ENCODE measurements at regions not wholly inside any gene's neighbourhood (a gene's known extent, or its start where the extent isn't known, plus 50 kb on each side); places are given as distances from the start of the nearest gene placed in this dataset.

DNA sequence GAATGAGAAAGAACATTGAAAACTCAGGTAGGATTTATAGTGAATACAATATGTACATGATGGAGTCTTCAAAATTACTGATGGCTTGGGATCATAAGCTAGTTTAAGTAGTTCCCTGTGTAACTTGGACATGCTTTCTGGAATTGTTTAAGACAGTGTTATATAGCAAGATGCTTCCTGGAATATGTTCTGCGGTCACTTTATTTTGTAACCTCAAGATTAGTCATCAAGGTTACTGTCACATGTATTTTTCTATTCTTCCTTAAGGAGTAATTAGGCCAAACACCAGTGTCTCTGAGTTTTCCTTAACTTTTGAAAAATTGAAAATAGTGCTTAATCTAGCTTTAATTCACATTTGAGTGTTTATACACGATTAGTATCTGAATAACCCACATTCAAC is 760.3 kb upstream of the ARRDC4 start:
- DNase-seq = no peak

DNA sequence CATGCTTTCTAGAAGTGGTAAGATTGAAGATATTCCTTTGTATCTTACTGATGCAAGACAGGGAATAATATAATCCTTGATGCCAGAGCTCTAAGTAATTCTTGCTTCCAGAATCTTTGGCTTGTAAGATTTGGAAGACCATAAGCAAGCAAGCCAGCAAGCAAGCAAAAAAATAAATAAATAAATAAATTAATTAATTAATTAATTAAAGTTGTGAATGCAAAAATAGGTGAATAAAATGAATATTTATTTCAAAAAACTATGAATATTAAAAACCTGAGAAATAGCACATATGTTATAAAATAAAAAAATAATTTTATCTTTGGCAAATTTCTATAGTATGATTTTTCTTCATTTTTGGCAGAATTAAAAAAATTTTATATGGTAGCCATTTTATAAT is 750.2 kb upstream of the ARRDC4 start:
- no peak for DNase-seq

DNA sequence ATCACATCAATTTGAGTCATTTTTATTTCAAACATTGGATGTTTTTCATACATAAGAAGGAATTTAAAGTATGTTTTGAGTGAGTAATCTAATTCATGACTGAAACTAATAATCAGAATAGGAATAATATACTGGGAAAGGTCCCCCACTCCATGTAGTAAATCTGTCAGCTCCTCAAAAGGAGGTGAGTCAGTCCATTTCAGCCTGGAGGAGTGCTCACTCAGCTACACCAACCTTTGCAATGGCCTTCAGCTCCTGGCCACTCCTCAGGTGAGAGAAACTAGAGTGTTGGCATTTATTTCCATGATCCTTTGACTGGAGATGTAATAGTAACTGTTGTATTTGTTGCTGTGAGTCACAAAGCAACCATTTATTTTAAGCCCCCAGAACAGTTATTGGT is 744.9 kb upstream of the ARRDC4 start:
- no peak for DNase-seq

DNA sequence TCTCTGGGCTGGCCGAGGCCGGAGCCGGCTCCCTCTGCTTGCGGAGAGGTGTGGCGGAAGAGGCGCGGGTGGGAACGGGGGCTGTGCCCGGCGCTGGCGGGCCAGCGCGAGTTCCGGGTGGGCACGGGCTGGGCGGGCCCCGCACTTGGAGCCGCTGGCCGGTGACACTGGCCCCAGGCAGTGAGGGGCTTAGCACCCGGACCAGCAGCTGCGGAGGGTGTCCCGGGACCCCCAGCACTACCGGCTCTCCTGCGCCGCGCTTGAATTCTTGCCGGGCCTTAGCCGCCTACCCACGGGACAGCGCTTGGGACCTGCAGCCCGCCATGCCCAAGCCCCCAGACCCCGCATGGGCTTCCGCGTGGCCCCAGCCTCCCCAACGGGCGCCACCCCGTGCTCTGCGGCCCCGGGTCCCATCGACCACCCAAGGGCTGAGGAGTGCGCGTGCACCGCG is 736.3 kb upstream of the ARRDC4 start:
- DNase-seq = no peak

DNA sequence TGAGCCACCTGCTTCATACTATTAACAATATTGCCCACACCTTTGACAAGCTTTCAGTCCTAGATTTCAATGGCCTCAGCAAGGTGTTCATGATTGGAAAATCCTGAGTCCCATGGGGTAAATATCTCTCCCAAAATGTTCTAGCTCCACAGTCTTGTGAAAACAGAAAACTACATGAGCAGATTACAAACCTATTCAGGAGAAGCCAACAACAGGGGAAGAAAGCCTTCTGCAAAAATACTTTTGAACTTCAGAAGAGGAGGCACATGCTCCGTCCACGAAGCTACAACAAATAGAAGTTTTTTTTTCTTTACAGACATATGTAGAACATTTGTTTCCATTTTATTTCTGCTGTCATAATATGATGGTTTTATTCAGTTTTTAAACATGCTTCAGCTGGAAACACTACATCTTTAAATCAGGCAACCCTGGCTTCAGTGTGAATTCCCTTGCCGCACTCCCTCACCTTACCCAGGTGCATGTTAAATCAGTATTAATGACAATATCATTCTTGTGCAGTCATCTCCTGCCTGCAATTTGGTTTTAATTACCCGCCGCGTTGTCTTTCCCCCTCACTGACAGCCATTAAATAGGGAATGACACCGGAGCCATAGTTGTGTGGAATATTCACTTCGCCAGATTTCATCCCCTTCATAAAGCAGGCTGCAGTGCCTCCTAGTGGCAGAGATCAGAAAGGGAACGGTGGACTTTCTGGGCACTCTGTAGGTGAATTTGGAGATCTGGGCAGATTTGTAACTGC is 725.5 kb upstream of the ARRDC4 start:
- DNase-seq = peak; percentile 28

DNA sequence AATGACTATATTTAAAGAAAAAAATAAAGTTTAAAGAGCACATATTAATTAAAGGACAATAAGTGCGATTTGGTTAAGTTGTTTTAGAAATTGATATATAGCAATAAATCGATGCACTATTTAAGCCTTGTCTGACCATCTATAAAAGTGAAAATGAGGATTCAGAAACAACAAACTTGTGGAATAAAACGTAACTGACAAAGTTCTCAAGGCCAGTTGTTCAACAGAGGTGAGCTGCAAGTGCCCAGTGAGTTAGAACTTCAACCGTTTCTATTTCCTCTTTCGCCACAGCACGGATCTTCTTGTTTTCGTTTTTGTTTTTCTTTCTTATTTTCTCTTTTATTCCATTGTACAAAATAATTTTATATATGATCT is 724.9 kb upstream of the ARRDC4 start:
- no peak for DNase-seq

DNA sequence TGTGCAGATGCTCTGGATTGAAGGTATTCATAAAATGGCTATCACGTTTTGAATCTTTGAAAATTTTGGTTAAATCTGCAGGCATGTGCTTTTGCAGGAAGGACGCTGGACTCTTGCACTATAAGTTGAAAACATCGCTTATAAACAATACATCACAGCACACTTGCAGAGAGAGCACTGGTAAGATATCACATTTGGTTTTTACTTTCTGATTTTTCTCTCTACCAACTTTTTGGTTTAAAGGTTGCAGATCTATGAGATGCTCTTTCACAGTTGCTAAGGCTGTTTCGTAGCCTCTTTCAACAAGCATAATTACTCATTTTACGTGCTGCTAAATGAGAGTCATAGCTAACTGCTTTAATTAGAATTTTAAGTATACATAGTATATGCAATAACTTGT is 724.4 kb upstream of the ARRDC4 start:
- no peak for DNase-seq

DNA sequence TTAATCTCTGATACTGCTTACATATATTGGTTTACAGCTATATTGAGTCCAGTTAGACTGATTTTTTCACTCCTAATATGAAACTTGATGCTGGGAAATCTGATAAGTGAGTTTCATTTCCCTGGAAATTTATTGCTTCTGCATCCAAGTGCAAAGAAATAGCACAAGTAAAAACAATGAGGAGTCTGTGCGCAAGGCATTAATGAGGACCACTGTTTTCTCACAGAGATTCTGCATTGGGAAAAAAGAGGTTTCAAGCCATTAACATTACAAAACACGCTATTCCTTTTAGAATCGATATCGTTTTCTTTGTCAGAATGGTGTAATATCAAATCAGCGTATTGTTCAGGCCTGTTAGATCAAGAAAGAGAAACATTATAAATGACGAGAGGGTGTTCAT is 723.3 kb upstream of the ARRDC4 start:
- no peak for DNase-seq

DNA sequence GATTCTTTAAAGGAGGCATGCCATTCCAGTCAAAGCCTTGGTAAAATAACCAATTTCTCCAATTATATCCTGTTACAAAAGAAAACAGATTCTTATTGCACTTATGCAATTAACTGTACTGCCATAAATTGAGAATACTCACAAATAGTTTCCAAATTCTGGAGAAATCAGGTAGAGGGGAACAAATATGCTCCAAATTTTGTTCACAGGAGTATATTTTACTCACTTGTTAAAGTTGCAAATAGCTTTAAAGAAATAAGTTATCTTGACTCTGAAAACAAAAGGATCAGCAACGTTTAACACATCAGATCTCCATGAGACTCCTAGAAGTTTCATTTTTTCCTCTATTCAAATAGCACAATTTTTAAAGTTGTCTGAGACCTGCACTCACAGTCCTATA is 712.1 kb upstream of the ARRDC4 start:
- no peak for DNase-seq

DNA sequence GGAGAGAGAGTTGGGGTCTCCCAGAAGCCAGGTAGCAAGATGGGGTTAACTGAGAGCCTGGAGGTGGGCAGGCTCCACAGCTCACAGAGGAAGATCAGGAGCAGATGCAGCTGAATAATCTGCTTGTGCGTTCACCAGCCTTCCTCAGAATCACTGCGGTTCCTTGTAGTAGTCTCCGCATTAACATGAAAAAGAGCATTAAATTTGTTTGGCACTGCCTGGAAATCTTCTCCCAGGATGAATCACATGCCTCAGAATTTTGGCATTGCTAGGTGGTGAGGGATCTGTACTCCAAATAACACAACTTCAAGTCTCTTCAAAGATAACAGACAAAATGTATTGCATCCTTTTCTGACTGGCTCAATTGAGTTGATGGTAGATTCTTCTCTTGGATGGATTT is 700.6 kb upstream of the ARRDC4 start:
- DNase-seq = no peak

DNA sequence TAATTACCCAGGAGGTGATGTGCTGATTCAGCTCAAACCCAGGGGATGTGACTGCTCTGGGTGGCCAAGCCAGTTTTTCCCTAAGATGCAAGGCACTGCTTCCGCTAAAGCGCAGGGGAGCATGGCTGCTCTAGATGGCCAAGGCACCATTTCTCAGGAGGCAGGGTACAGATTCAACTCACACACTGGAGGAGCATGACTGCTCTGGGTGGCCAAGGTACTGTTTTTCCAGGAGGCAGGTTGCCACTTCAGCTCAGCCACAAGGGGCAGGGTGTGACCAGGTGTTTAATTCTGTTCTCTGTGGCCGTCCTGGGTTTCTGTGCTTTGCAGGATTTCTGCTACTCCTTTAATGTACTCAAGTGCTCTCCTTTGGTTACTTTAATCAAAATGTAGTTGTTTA is 659.3 kb upstream of the ARRDC4 start:
- DNase-seq = no peak

DNA sequence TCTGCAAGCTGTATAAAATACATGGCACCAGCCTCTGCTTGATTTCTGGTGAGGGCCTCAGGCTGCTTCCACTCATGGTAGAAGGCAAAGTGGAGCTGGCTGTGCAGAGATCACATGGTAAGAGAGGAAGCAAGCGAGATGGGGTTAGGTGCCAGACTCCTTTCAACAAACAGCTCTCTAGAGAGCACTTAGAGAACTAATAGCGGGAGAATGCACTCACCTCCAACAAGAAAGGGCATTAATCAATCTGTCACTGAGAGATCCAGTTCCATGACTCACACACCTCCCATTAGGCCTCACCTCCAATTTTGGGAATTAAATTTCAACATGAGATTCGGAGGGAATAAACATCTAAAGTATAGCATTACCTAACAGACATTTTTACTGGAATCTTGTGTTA is 644.1 kb upstream of the ARRDC4 start:
- no peak for DNase-seq

DNA sequence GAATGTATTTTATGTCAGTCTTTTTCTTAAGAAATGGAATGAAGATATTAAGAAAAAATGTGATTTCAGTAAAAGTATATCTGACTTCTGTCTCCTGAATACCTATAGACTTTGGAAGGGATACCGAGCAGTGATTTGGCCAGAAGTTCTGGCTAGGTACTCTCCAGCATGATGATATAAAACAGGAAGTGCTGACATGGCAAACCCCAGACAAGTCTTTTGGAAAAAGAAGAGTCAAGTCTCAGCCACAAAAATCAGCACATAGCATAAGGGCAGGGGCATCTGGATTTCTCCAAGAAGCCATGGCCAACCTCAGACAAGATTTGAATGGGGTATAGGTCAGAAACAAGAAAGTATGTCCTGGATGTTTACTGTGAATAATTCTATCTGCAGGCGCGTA is 643.3 kb upstream of the ARRDC4 start:
- no peak for DNase-seq

DNA sequence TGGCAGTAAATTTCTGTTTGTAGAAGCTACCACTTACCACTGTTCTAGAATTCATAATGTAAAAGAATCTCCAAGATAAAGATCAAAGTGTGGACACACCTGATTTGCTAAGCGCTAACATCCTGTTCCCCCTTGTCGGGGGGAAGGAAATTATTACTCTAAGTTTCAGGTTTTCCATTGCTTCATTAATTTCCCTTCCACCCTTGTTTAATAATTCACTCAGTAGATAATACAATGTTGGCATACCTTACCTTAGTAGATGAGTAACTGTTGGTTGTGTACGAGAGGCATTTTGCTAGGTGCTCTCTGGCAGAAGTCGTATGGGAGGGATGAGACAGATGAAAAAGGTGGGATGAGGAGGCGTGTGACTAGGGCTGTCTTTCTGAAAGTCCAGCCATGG is 641.2 kb upstream of the ARRDC4 start:
- DNase-seq = no peak

DNA sequence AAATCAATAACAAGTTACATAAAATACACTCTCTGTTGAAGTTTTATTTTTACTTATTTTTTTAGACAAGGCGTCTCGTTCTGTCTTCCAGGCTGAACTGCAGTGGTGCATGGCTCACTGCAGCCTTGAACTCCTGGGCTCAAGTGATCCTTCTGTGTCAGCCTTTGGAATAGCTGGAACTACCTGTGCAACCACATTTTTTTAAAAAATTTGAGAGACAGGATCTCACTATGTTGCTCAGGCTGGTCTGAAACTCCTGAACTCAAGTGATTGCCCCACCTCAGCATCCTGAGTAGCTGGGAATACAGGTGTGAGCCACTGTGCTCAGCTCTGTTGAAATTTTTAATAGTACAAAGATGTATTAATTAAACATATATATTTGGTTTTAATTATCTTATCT is 614.3 kb upstream of the ARRDC4 start:
- DNase-seq = no peak

DNA sequence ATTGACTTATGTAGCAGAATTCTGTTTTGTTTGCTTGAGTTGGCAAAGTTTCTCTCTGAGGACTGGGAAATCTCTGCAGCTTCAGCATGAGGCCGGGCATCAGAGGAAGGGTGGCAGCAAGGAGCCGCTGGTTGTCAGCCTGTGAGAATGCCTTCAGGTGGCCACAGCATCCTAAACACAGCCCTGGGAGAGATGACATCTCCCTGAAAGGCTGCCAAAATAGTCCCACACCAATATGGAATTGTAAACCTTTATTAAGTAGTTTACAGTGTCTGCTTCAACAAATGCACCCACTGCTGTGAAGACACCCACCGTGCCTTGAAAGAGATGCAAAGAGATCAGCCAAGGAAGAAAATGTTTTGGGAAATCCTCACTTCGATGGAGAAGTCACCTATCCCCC is 609.7 kb upstream of the ARRDC4 start:
- no peak for DNase-seq

DNA sequence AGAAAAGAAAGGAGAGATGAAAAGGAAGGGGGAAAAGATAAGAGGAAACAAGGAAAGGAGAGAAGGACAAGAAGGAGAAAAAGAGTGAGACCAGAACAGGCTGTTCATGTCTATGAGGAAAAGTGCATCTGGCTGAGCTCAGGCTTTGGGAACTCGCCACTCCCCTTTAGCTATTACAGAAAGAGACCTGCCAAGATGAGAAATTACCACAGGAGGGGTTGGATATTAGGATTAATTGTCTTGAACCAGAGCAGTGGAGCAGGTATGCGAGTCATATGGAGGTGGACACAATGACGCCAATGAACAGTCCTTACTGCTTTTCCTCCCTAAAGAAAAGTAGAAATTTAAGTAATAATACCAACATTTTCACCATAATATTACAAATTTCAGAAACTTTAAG is 577.0 kb upstream of the ARRDC4 start:
- DNase-seq = no peak

DNA sequence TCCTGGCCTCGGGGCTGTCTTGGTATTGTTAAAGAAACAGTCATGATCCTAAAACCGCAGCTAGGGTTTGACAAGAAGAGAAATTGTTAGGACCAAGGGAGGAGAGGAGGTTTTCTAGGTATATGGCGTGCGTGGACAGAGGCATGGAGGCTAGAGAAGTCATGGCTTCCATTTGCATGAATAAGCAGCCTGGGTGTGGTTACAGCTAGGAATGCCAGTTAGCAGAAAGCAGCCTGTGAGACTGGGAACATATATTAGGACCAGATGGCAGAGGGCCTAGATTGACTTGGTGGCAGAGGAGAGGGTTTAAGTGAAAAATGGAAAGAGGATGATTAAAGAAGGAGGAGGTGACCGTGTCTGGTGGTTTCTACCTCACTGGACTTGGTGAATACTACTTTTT is 573.6 kb upstream of the ARRDC4 start:
- no peak for DNase-seq

DNA sequence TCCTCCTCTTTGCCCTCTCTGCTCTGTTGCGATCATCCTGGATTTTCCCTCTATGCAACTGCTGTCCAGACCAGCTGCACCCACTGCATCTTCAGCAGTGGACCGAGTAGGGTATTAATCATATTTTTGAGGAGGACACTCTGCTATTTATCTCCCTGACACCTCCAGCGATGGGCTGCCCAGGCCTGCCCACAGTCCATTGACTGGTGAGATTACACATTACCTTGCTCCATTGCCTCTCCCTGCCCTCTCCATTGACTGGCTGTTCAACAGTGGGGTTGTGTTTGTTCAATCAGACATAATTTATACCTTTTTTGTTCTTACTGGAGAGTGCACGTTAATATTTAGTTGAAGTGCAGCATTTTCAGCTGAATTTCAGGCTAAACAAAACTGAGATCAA is 559.3 kb upstream of the ARRDC4 start:
- DNase-seq = no peak

DNA sequence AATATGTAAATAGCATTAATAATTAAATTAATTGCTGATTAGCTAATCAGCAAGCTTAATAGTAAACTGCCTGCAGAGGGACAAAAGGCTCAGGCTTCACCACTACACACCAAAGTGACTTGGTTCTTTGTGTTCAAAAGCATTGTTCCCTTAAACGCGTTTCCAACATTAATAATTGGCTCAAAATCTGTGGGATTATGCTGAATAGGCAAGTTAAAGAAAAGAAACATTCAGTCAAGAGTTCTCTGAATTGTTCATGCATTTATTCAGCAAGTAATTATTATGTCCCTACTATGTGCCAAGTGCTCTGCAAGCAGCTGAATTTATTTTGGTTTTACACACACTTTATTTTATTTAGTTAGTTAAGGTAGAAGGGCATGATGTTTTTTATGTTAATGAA is 558.5 kb upstream of the ARRDC4 start:
- no peak for DNase-seq

DNA sequence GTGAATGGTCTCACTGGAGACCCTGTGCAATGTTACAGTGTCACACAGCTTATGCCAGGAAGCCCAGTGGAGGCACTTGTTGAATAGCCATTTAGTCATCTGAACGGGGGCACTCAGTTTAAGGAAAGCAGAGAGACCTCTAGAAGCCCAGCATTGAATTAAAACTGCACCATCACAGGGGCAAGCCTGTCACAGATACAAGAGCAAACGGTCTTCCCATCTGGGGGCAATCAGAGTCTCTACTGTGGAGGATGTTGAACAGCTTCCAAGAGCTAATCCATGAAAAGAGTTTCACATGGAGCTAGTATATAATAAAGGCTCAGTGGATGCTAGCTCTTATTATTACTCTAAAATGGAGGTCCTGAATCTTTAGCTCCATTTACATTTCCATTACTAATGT is 553.7 kb upstream of the ARRDC4 start:
- no peak for DNase-seq

DNA sequence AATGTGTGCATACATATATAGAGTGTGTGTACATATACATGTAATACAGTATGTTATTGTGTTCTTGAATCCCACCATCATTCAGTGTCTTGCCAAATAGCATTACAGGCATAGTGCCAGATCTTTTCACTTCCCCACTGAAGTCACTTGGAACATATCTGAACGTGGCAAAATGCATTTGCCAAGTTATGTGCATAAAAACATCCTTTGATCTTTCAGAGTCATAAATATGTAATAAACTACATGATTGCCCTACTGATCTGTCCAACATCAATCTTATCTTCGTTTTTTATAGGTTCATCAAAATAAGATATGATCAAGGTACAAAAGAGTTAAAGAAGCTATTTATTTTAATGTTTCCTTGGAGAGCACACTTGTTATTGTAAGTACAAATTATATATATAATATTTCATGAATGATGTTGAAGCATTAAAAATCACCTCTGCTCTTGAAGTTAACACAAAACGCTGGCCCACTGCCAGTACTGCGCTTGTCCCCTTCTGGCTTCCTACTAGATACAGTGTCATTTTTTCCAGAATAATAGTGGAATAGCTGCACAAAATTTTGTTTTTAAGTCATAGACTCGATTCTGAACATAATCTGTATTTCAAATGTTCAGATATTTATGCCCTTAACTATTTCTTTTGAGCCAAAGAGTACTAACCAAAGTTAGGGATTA is 549.5 kb upstream of the ARRDC4 start:
- DNase-seq = no peak

DNA sequence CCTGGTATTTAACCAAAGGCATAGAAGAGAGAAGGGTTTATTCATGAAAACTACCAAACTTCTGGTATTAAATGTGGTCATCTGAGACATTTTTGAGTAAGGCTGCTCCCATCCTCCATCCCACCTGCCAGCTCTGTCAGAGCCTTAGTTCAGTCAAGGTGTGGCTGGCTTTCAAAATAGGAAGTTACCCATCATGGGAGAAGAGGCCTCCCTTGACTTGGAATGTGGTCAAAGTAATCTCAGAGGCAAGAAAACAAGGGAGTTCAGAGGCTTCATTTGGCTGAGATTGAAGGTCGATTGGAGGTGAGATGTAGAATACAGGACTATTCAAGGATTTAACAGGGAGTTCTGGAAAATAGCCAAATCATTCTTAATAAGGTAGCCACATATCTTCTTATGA is 540.4 kb upstream of the ARRDC4 start:
- DNase-seq = no peak

DNA sequence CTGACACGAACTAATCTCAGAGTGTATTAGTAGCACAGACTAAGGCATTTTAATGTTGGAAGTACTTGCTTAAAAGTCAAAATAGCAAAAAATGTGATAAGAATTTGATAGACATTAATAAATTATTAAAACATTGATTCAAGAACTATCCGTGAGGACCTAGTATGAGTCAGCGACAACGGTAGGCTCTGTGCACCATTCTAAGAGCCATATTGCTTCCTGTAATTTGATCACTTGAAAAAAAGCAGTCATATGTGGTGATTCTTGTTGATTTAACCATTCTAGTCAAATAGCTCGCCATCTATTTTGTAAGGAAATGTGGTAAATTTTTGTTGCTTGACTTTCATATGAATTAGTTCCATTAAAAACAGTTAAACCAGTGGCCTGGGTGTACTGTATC is 534.9 kb upstream of the ARRDC4 start:
- no peak for DNase-seq

DNA sequence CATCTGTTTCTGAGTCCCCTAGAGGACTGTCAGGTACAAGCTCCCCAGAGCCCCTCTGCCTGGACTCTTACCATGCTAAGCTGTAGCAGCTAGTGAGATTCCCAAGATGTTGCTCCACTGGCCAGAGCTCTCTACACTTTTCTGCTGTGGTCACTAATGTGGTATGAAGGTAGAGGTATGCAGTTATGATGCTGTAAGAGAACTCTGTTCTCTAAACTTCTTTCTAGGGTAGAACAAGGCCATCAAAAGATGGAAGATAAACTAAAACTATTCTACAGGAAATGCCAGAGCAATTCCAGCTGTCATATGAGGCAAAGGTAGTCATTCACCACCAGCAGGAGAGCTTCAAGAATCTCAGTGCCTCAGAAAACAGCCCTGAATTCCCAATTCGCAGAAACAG is 517.4 kb upstream of the ARRDC4 start:
- DNase-seq = no peak
